ENCODE measurements at regions not wholly inside any gene's neighbourhood (a gene's known extent, or its start where the extent isn't known, plus 50 kb on each side); places are given as distances from the start of the nearest gene placed in this dataset.

DNA sequence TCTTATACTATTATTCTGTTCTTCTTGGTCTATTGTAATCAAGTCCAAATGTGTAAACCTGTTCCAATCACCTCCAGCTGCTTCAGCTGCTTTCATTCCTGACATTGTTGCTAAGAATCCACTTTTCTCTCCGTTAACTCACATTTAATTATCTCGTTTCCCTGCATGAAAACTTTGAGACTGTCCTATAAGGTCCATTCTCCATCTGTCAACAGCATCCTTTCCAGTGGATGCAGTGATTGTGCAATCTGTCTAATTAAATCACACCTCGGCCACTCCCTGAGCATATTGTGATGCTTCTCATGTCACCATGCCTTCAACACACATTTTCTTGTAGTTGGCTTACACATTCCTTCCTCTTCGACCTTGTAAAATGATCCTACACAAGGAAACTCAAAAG, 1626.9 kb upstream of the SLC10A2 start:
- no peaks in the 10 kb centered on the region for H3K9me3 ChIP-seq (ENCODE audit: low read depth)
- no peaks in the 10 kb centered on the region for H3K4me1 ChIP-seq (ENCODE audit: low read depth)
- H3K36me3 ChIP-seq = no peaks in the 10 kb centered on the region
- no peak overlapping the region for H3K27ac ChIP-seq
- no peaks in the 10 kb centered on the region for H3K27me3 ChIP-seq
- TF ChIP-seq, protein P1, sequence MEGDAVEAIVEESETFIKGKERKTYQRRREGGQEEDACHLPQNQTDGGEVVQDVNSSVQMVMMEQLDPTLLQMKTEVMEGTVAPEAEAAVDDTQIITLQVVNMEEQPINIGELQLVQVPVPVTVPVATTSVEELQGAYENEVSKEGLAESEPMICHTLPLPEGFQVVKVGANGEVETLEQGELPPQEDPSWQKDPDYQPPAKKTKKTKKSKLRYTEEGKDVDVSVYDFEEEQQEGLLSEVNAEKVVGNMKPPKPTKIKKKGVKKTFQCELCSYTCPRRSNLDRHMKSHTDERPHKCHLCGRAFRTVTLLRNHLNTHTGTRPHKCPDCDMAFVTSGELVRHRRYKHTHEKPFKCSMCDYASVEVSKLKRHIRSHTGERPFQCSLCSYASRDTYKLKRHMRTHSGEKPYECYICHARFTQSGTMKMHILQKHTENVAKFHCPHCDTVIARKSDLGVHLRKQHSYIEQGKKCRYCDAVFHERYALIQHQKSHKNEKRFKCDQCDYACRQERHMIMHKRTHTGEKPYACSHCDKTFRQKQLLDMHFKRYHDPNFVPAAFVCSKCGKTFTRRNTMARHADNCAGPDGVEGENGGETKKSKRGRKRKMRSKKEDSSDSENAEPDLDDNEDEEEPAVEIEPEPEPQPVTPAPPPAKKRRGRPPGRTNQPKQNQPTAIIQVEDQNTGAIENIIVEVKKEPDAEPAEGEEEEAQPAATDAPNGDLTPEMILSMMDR (IDR thresholded peaks at IDR 0.05; ENCODE audit: low read depth, low read length) = no peak
- no peak overlapping the region for H3K4me3 ChIP-seq
- no peak for DNase-seq (ENCODE audit: low read depth in 1 of 2, low spot score in 1 of 2)

DNA sequence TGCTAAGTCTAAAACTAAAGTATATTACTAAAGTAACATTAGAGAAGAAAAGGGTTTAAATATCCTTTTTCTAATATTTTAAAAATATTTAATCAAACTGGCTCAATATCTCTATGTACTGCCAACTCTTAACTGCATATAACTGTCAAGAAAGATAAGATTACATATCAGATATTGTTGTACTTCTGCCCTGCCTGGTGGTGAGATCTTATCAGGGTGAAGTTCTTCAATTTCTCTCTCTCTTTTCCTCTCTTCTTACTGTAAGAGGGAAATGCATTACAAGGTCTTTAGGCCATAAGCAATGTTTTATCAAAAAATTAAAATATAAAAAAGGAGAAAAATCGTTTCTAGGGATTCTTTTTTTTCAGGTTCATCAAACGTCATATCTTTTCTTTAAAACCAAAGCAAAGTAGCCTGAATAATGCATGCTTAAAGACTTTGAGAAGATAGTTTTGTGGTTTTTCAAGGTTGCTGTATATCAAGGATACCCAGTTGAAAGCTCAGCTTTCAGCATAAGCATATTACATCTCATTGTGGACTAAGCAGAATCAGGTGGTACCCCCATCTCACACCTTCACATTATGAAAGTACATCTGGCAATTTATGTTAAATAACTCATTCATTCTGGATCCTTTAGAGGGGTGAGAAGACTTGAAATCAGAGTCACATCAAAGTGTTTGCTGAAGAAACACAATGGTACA, 1625.7 kb upstream of the SLC10A2 start:
- H3K4me3 ChIP-seq = no peak overlapping the region

DNA sequence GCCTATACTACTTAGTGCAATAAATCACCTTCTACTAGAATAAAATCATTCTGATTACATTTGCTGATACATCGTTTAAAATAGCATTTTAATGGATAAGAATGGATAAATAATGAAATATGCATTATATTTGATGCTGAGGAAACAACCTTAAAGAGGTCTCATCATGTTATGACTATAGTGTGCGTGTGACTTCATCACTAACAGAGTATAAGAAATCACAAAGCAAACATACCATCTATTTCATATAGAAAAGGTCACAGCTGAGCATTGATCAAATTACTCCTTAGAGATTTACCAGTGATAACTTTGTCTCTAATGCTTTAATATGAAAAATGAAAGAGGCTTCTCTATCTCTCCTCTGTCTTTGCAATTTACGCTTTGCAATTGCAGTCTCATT, 1620.3 kb upstream of the SLC10A2 start:
- no peak for DNase-seq (ENCODE audit: low read depth in 1 of 2, low spot score in 1 of 2)
- Histone ChIP-seq H3K27ac (no peak overlapping the region), H3K9me3 (ENCODE audit: low read depth) (no peaks in the 10 kb centered on the region), H3K4me3 (no peak overlapping the region), H3K4me1 (ENCODE audit: low read depth) (no peaks in the 10 kb centered on the region), H3K27me3 (no peaks in the 10 kb centered on the region), H3K36me3 (no peaks in the 10 kb centered on the region)
- TF ChIP-seq, protein P1 (IDR thresholded peaks at IDR 0.05; ENCODE audit: low read depth, low read length) = no peak

More for the DNA sequence above, 1625.7 kb upstream of the SLC10A2 start:
- DNase-seq (ENCODE audit: low read depth in 1 of 2, low spot score in 1 of 2) = no peak
- Histone ChIP-seq H3K9me3 (ENCODE audit: low read depth) (no peaks in the 10 kb centered on the region), H3K4me1 (ENCODE audit: low read depth) (no peaks in the 10 kb centered on the region), H3K27me3 (no peaks in the 10 kb centered on the region), H3K27ac (no peak overlapping the region), H3K36me3 (no peaks in the 10 kb centered on the region)
- TF ChIP-seq, protein P1 (IDR thresholded peaks at IDR 0.05; ENCODE audit: low read depth, low read length) = no peak

DNA sequence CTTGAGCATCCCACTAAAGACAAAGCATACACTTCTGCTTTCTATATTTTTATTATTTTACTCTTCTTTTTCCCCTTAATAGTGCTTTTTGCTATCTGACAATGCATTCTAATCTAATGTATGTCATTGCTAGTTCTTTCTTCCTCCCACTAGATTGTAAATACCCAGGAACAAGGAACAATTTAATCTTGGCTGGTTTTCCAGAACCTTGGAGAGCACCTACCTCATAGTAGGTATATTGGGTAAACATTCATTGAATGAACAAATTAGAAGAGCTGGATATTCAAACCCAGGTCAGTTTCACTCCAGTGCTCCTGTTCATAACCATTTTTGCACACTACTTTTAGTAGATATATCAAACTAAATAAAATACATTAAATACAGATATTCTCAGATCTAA, 1617.6 kb upstream of the SLC10A2 start:
- peak in 1 of 2 donors; percentile 55 for DNase-seq (ENCODE audit: low read depth in 1 of 2, low spot score in 1 of 2)
- TF ChIP-seq, protein P1 (IDR thresholded peaks at IDR 0.05; ENCODE audit: low read depth, low read length) = no peak
- H3K4me3 ChIP-seq = no peak overlapping the region
- H3K9me3 ChIP-seq (ENCODE audit: low read depth) = no peaks in the 10 kb centered on the region
- H3K27ac ChIP-seq = no peak overlapping the region
- no peaks in the 10 kb centered on the region for H3K4me1 ChIP-seq (ENCODE audit: low read depth)
- H3K27me3 ChIP-seq = no peaks in the 10 kb centered on the region
- H3K36me3 ChIP-seq = no peaks in the 10 kb centered on the region

DNA sequence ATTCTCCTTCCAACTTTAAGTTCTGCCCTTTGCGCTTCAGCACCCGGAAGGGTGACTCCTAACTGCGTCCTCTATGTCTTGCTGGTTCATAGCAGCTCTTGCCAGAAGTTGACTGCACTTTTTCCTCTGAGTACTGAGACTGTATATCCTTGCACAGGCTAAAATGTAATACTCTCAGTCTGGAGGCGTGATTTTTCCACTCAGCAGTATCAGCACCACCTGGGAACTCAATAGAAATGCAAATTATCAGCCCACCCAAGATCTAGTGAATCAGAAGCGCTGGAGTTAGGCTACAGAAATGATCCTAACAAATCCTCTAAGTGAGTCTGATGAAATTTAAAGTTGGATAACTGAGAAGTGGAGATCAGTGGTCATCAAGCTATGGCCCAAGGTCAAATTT, 1611.9 kb upstream of the SLC10A2 start:
- no peaks in the 10 kb centered on the region for H3K9me3 ChIP-seq (ENCODE audit: low read depth)
- no peak for DNase-seq (ENCODE audit: low read depth in 1 of 2, low spot score in 1 of 2)
- H3K36me3 ChIP-seq = no peaks in the 10 kb centered on the region
- no peak overlapping the region for H3K27ac ChIP-seq
- no peaks in the 10 kb centered on the region for H3K4me1 ChIP-seq (ENCODE audit: low read depth)
- H3K4me3 ChIP-seq = no peak overlapping the region
- no peaks in the 10 kb centered on the region for H3K27me3 ChIP-seq
- TF ChIP-seq, protein P1 (IDR thresholded peaks at IDR 0.05; ENCODE audit: low read depth, low read length) = no peak

Measured in cardiac muscle cell (in vitro differentiated cells and primary cell).